DND-41 (cell line): ENCODE measurements at regions not wholly inside any gene's neighbourhood (a gene's known extent, or its start where the extent isn't known, plus 50 kb on each side); places are given as distances from the start of the nearest gene placed in this dataset.

Source experiments
- ATAC-seq: fragments of 200-7000 bp; cut with Tn5 transposase; 3 replicates; pipeline ENCODE4 v1.9.1; 2021; ENCODE audit warnings: low read depth; ENCODE audit not compliant: insufficient read depth
- DNase-seq: peaks from one replicate; pipeline ENCODE4 v3.0.0-alpha.2; 2020
- H2AFZ ChIP-seq: 2 replicates; pipeline ENCODE4 v1.6.0; 2012; ENCODE audit warnings: low read depth, low read length
- H3K27ac ChIP-seq: 2 replicates; pipeline ENCODE4 v1.5.1; 2012; ENCODE audit warnings: low read length, inconsistent platforms
- H3K27me3 ChIP-seq: fragments of 200-600 bp; sonication (generic); 2 replicates; pipeline ENCODE4 v1.6.0; 2012; ENCODE audit warnings: low read length, mild to moderate bottlenecking, inconsistent platforms; ENCODE audit not compliant: insufficient read depth, poor library complexity
- H3K36me3 ChIP-seq: 2 replicates; pipeline ENCODE4 v1.5.1; 2012; ENCODE audit warnings: low read length, inconsistent platforms; ENCODE audit not compliant: insufficient read depth
- H3K4me1 ChIP-seq: 2 replicates; pipeline ENCODE4 v1.5.1; 2012; ENCODE audit warnings: mild to moderate bottlenecking, low read length; ENCODE audit not compliant: insufficient read depth
- H3K4me2 ChIP-seq: 2 replicates; pipeline ENCODE4 v1.6.0; 2012; ENCODE audit warnings: mild to moderate bottlenecking, moderate library complexity, low read length, inconsistent platforms; ENCODE audit not compliant: insufficient read depth
- H3K4me3 ChIP-seq, 2 experiments: fragments of 200-600 bp in 1 of 2; shearing (Covaris generic) in 1 of 2; 2 replicates each; pipeline ENCODE4 v1.5.1; 2012 to 2016; ENCODE audit warnings: inconsistent platforms in 2 of 2, low read length in 2 of 2, mild to moderate bottlenecking in 2 of 2, low read depth in 1 of 2, moderate library complexity in 1 of 2
- H3K79me2 ChIP-seq: 2 replicates; pipeline ENCODE4 v1.6.0; 2012; ENCODE audit warnings: low read length, inconsistent platforms; ENCODE audit not compliant: insufficient read depth
- H3K9ac ChIP-seq: 2 replicates; pipeline ENCODE4 v1.6.0; 2012; ENCODE audit warnings: low read depth, mild to moderate bottlenecking, inconsistent platforms, low read length, moderate library complexity
- H3K9me3 ChIP-seq: 2 replicates; pipeline ENCODE4 v1.5.1; 2012; ENCODE audit warnings: low read length, moderate library complexity, mild to moderate bottlenecking, inconsistent platforms; ENCODE audit not compliant: insufficient read depth, severe bottlenecking
- H4K20me1 ChIP-seq: 2 replicates; pipeline ENCODE4 v1.6.0; 2012; ENCODE audit warnings: low read length; ENCODE audit not compliant: insufficient read depth
- EZH2 ChIP-seq: IDR thresholded peaks from 3 replicates; pipeline ENCODE4 v1.6.1; 2012; ENCODE audit warnings: borderline replicate concordance, low read depth, mild to moderate bottlenecking, moderate library complexity, low read length, inconsistent platforms; ENCODE audit not compliant: severe bottlenecking
- TF ChIP-seq, protein P1 (sequence below): IDR thresholded peaks from 2 replicates; pipeline ENCODE4 v1.5.1; 2012; ENCODE audit warnings: borderline replicate concordance, low read length, moderate library complexity, mild to moderate bottlenecking; ENCODE audit not compliant: poor library complexity, severe bottlenecking; ENCODE audit errors: extremely low read depth

DNA sequence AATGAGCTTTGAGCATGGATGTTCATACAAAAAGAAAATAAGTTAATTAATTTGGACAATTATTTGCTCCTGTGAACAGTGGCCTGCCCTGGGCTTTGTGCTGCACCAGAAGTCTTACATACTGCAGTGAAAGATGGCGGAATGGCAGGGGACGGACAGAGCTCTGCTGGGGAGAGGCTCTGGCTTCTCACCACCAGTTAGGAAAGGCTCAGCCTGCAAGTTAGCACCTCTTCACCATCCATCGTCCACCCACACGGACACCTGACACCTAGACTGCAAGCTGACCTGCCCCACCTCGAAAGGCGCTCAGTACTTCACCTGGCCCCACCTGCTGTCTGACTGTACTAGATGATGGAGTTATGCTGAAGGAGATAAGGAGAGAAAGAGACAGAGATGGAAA lies 203.9 kb upstream of the IRS2 start:
- no peak for DNase-seq
- TF ChIP-seq, protein P1, sequence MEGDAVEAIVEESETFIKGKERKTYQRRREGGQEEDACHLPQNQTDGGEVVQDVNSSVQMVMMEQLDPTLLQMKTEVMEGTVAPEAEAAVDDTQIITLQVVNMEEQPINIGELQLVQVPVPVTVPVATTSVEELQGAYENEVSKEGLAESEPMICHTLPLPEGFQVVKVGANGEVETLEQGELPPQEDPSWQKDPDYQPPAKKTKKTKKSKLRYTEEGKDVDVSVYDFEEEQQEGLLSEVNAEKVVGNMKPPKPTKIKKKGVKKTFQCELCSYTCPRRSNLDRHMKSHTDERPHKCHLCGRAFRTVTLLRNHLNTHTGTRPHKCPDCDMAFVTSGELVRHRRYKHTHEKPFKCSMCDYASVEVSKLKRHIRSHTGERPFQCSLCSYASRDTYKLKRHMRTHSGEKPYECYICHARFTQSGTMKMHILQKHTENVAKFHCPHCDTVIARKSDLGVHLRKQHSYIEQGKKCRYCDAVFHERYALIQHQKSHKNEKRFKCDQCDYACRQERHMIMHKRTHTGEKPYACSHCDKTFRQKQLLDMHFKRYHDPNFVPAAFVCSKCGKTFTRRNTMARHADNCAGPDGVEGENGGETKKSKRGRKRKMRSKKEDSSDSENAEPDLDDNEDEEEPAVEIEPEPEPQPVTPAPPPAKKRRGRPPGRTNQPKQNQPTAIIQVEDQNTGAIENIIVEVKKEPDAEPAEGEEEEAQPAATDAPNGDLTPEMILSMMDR: no peak
- TF ChIP-seq EZH2: no peak
- Histone ChIP-seq H3K4me3 (no peak overlapping the region), H2AFZ (no peak overlapping the region), H3K9ac (no peak overlapping the region), H3K9me3 (peaks cover 3% of the 10 kb centered on the region), H3K27me3 (no peaks in the 10 kb centered on the region), H3K36me3 (no peaks in the 10 kb centered on the region), H3K4me1 (no peaks in the 10 kb centered on the region), H4K20me1 (no peaks in the 10 kb centered on the region), H3K79me2 (no peaks in the 10 kb centered on the region), H3K27ac (no peak overlapping the region), H3K4me2 (no peak overlapping the region)
- no peak for ATAC-seq

DNA sequence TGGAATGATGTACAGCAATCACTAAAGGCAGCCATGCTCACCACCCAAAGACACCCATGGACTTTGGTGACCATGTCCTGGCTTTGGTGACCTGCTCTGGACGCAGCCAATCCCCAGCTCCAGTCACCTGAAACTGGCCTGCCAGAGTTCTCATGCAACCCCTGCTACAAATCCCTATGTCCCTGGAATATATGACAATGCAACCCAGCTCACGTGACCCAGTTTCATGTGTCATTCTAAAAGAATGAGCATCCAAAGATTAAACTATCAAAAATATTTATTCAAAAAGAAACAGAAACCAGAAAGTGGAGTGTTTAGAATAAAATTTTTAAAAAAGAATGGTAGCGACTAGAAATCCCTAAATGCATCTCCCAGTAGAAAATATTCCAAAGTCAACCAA lies 203.3 kb upstream of the IRS2 start:
- Histone ChIP-seq H3K4me3 (no peak overlapping the region), H3K4me1 (no peaks in the 10 kb centered on the region), H3K36me3 (no peaks in the 10 kb centered on the region), H4K20me1 (no peaks in the 10 kb centered on the region), H3K9ac (no peak overlapping the region), H3K79me2 (no peaks in the 10 kb centered on the region), H3K4me2 (no peak overlapping the region), H3K27me3 (no peaks in the 10 kb centered on the region), H2AFZ (no peak overlapping the region), H3K9me3 (peaks cover 3% of the 10 kb centered on the region), H3K27ac (no peak overlapping the region)
- DNase-seq (no peak), ATAC-seq (no peak)
- TF ChIP-seq EZH2: no peak
- TF ChIP-seq, protein P1: no peak

DNA sequence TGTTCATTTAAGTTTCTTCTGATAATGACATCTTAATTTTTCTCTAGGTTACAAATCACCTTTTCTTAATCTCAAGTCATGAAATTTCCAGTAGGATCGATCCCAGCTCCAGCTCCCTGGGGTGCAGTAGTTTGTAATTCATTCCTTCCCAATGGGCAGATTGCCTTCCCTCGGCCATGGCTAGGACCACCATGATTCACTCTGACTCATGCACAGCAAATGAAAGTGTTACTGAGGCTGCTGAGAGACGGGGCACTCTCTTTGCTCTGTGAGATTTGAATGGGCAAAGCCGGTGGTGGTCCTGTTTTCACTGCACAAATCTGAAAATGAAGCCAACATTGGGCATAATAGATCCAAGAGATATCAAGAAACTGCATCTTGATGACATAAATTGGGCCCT lies 202.8 kb upstream of the IRS2 start:
- ATAC-seq (no peak), DNase-seq (no peak)
- Histone ChIP-seq H3K27ac (no peak overlapping the region), H2AFZ (no peak overlapping the region), H3K27me3 (no peaks in the 10 kb centered on the region), H4K20me1 (no peaks in the 10 kb centered on the region), H3K79me2 (no peaks in the 10 kb centered on the region), H3K9ac (no peak overlapping the region), H3K4me2 (no peak overlapping the region), H3K9me3 (peaks cover 3% of the 10 kb centered on the region), H3K4me3 (no peak overlapping the region), H3K36me3 (no peaks in the 10 kb centered on the region), H3K4me1 (no peaks in the 10 kb centered on the region)
- TF ChIP-seq, protein P1: no peak
- no peak for TF ChIP-seq EZH2

DNA sequence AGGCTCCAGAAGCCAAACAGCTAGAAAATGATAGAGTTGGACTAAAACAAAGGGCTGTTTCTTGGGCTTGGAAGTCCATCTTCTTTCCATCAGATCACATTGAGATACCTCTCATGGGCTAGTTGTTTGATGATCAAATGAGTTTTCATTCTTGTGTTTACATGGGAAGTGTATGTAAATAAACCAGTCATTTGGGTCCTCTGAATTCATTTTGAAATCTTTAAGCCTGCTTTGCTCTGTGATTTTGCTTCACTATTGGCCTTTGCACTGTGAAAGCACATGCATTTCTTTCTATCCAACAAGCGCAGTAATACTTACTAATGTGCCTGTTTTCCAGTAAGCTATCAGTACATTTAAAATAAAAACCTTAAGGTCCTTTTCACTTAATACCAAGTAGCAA lies 200.5 kb upstream of the IRS2 start:
- Histone ChIP-seq H3K4me2 (no peak overlapping the region), H3K9ac (no peak overlapping the region), H3K36me3 (no peaks in the 10 kb centered on the region), H4K20me1 (no peaks in the 10 kb centered on the region), H3K27ac (no peak overlapping the region), H3K4me3 (no peak overlapping the region), H3K79me2 (no peaks in the 10 kb centered on the region), H3K4me1 (no peaks in the 10 kb centered on the region), H3K27me3 (no peaks in the 10 kb centered on the region), H2AFZ (no peak overlapping the region), H3K9me3 (no peaks in the 10 kb centered on the region)
- DNase-seq (no peak), ATAC-seq (no peak)
- no peak for TF ChIP-seq EZH2
- TF ChIP-seq, protein P1: no peak
